ENCODE measurements at regions not wholly inside any gene's neighbourhood (a gene's known extent, or its start where the extent isn't known, plus 50 kb on each side); places are given as distances from the start of the nearest gene placed in this dataset.

DNA sequence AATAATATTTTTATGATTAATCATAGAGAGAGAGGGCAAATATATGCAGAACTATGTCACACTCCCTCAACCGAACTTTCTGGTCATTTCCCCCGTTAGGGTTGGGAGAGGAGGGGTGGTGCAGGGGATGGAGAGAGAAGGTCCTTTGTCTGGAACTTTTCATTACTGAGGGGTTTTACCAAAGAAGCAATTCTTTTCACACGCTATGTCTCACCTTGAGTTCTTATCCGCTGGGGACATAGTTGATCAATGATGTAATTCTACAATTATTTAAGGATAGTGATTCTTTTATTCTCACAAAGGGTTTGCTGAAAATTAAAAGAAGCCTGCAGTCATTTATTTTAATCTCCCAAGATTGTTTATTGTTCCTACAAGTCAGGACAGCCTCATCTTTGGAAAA lies 98.3 kb upstream of the RUNX1 start:
- WGBS, 5 donors: 89 to 95% (median 94%) methylated on average over 4 of the region's 4 CpGs
- intact Hi-C loops (cut with DNase I; ENCODE audit: low total_unique reads): no loop called here
- no peak for TF ChIP-seq POLR2AphosphoS5 (IDR thresholded peaks at IDR 0.05)
- no peak overlapping the region for H3K27ac ChIP-seq
- H3K9me3 ChIP-seq: peaks cover 0 to 5% (median 0%) of the 10 kb centered on the region in 8 donors
- H3K27me3 ChIP-seq (replicated peaks in 1 of 7): no peaks in the 10 kb centered on the region
- no peaks in the 10 kb centered on the region for H3K36me3 ChIP-seq
- H3K4me3 ChIP-seq: no peak overlapping the region
- no peak for DNase-seq
- H3K4me1 ChIP-seq: no peaks in the 10 kb centered on the region

DNA sequence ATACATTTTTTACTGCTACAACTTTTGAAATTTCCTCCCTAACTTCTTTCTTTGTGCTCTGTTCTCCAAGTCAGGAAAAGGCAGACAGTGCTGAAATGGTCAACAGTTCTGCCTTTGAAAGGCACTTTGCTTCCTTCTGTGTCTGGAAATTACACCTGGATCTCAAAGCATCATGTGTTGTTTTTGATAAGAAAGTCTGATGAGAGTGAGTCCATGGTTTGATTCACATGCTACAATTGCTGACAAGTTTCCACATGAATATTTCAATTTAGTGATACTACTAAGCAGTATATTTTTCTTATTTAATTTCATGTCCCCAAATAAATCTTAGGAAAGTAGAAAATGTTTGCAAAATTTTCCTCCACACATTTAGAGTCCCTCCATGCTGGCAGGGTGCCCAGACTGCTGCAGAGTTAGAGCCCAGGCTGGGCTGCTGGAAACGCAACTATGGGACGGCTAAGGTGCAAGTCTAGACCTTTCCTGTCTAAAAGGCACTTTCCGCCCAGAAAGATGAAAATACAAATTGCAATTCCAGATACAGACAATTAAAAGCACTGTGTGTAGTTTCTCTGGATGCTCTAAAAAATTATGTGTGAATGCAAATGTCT lies 96.6 kb upstream of the RUNX1 start:
- Histone ChIP-seq H3K36me3 (no peaks in the 10 kb centered on the region), H3K4me1 (no peaks in the 10 kb centered on the region), H3K27me3 (replicated peaks in 1 of 7) (no peaks in the 10 kb centered on the region), H3K4me3 (no peak overlapping the region), H3K27ac (no peak overlapping the region), H3K9me3 (peaks cover 0 to 4% (median 0%) of the 10 kb centered on the region in 8 donors)
- intact Hi-C loops (cut with DNase I; ENCODE audit: low total_unique reads): no loop called here
- TF ChIP-seq, protein P1, sequence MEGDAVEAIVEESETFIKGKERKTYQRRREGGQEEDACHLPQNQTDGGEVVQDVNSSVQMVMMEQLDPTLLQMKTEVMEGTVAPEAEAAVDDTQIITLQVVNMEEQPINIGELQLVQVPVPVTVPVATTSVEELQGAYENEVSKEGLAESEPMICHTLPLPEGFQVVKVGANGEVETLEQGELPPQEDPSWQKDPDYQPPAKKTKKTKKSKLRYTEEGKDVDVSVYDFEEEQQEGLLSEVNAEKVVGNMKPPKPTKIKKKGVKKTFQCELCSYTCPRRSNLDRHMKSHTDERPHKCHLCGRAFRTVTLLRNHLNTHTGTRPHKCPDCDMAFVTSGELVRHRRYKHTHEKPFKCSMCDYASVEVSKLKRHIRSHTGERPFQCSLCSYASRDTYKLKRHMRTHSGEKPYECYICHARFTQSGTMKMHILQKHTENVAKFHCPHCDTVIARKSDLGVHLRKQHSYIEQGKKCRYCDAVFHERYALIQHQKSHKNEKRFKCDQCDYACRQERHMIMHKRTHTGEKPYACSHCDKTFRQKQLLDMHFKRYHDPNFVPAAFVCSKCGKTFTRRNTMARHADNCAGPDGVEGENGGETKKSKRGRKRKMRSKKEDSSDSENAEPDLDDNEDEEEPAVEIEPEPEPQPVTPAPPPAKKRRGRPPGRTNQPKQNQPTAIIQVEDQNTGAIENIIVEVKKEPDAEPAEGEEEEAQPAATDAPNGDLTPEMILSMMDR (IDR thresholded peaks at IDR 0.05 in 8 of 11, conservative IDR thresholded peaks at IDR 0.05 in 3 of 11): no peak
- no peak for TF ChIP-seq POLR2A (IDR thresholded peaks at IDR 0.05)
- TF ChIP-seq POLR2AphosphoS5 (IDR thresholded peaks at IDR 0.05): no peak
- 59 to 77% (median 70%) methylated on average over 3 of the region's 3 CpGs for whole genome bisulfite sequencing, 5 donors
- no peak for DNase-seq

DNA sequence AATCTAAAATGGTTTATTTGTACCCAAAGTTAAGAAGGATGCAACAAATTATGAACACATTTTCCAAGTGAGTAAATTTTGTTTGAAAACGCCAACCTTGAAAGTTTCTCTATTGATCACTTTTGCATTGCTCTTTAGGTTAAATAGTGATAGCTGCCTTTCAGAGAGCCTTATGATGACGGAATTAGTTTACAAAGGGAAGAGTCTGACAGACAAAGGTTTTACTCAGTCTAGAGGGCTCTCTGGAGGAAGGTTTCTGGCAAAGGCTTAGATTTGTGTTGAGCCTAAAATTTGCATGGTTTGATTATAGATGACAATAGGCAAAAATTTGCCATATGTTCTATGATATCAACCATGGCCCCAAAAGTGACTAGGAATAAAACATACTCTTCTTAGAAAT lies 95.9 kb upstream of the RUNX1 start:
- no peaks in the 10 kb centered on the region for H3K4me1 ChIP-seq
- no peak overlapping the region for H3K4me3 ChIP-seq
- intact Hi-C loops (cut with DNase I; ENCODE audit: low total_unique reads): no loop called here
- H3K9me3 ChIP-seq: no peaks in the 10 kb centered on the region
- H3K36me3 ChIP-seq: no peaks in the 10 kb centered on the region
- H3K27ac ChIP-seq: no peak overlapping the region
- no peaks in the 10 kb centered on the region for H3K27me3 ChIP-seq (replicated peaks in 1 of 7)
- WGBS, 5 donors: 80 to 94% (median 85%) methylated on average over 2 of the region's 2 CpGs
- DNase-seq: no peak
- TF ChIP-seq, protein P1 (IDR thresholded peaks at IDR 0.05 in 8 of 11, conservative IDR thresholded peaks at IDR 0.05 in 3 of 11): no peak
- TF ChIP-seq POLR2AphosphoS5 (IDR thresholded peaks at IDR 0.05): no peak
- no peak for TF ChIP-seq POLR2A (IDR thresholded peaks at IDR 0.05)

DNA sequence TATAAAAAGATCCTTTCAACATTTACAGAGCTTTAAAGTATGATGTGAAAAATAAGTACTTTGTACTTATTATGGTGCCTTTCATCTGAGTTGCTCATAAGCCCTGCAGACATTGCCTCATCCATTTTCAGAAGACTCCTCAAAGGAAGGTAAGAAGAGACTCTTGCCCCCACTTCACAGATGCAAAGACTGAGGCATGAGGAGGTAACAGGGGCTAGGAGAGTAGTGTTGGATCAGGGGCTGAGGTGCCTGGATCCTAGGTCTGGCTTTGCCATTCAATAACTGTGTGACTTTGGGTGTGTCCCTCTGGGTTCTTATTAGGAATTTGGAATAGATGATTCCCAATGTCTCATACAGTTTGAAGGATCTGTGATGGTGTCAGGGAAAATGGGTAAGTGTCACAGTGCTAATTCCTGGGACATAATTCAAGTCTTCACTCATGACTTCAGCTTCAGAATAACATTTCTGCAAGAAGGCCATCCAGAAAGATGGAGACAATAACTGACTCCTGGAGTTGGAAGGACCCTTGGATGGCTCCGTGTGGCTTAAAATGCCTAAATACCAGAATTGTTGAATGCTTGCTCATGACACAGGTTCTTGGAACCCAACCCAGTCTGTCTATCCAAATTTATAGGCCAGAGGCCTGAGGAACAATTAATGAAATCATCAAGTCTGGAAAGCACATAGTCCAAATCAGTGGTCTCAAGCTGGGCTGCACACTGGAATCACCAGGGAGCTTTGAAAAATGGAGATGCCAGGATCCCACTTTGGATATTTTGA lies 93.1 kb upstream of the RUNX1 start:
- Histone ChIP-seq H3K4me3 (no peak overlapping the region), H3K36me3 (no peaks in the 10 kb centered on the region), H3K4me1 (peaks cover 0 to 15% (median 4%) of the 10 kb centered on the region in 6 donors), H3K27me3 (replicated peaks in 1 of 7) (no peaks in the 10 kb centered on the region), H3K27ac (no peak overlapping the region), H3K9me3 (no peaks in the 10 kb centered on the region)
- intact Hi-C loops (cut with DNase I; ENCODE audit: low total_unique reads): no loop called here
- TF ChIP-seq POLR2A (IDR thresholded peaks at IDR 0.05) (no peak), POLR2AphosphoS5 (IDR thresholded peaks at IDR 0.05) (no peak)
- TF ChIP-seq, protein P1 (IDR thresholded peaks at IDR 0.05 in 8 of 11, conservative IDR thresholded peaks at IDR 0.05 in 3 of 11): no peak
- DNase-seq: no peak
- WGBS, 5 donors: 64 to 92% (median 88%) methylated on average over 1 of the region's 1 CpG

Measured in spleen (tissue), 11 donors.